Kidney epithelial cell (primary cell): ENCODE measurements at regions not wholly inside any gene's neighbourhood (a gene's known extent, or its start where the extent isn't known, plus 50 kb on each side); places are given as distances from the start of the nearest gene placed in this dataset.
"Not testable (repeated sequence)": the region's sequence is repeated elsewhere in the genome, so short reads cannot be mapped to it uniquely, and the experiment has no call there.

Experiments used
- DNase-seq: peaks from one replicate; pipeline ENCODE4 v3.0.0-alpha.2; 2010; ENCODE audit warnings: low read depth
- H3K27me3 ChIP-seq: 2 replicates; pipeline ENCODE4 v1.6.0; 2011; ENCODE audit warnings: low read length; ENCODE audit not compliant: control insufficient read depth, insufficient read depth
- H3K36me3 ChIP-seq: 2 replicates; pipeline ENCODE4 v1.5.1; 2011; ENCODE audit warnings: low read length; ENCODE audit not compliant: control insufficient read depth, insufficient read depth
- H3K4me3 ChIP-seq: 2 replicates; pipeline ENCODE4 v1.5.1; 2011; ENCODE audit warnings: low read depth, mild to moderate bottlenecking, control low read depth, low read length
- TF ChIP-seq, protein P1 (sequence below): IDR thresholded peaks from 2 replicates; pipeline ENCODE4 v1.5.1; 2011; ENCODE audit warnings: mild to moderate bottlenecking, moderate library complexity, low read length, control low read depth, inconsistent platforms; ENCODE audit not compliant: insufficient read depth, poor library complexity, severe bottlenecking

DNA sequence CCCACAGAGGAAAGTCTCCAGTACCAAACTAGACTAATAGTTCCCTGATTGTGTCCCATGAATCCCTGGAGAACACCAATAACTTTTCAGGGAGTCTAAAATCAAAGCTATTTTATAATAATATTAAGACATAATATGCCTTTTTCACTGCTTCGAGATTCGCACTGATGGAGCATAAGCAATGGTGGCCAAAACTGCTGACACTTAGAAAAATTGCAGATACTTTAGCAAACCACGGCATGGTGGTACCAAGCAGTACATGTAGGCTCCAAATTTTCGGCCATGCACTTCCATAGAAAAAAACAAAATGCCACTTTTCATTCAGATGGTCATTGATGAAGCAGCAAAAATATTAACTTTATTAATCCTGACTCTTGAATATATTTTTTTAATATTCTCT is 100.3 kb upstream of the PCSK1 start:
- Histone ChIP-seq H3K27me3 (no peaks in the 10 kb centered on the region), H3K36me3 (no peaks in the 10 kb centered on the region), H3K4me3 (no peak overlapping the region)
- TF ChIP-seq, protein P1, sequence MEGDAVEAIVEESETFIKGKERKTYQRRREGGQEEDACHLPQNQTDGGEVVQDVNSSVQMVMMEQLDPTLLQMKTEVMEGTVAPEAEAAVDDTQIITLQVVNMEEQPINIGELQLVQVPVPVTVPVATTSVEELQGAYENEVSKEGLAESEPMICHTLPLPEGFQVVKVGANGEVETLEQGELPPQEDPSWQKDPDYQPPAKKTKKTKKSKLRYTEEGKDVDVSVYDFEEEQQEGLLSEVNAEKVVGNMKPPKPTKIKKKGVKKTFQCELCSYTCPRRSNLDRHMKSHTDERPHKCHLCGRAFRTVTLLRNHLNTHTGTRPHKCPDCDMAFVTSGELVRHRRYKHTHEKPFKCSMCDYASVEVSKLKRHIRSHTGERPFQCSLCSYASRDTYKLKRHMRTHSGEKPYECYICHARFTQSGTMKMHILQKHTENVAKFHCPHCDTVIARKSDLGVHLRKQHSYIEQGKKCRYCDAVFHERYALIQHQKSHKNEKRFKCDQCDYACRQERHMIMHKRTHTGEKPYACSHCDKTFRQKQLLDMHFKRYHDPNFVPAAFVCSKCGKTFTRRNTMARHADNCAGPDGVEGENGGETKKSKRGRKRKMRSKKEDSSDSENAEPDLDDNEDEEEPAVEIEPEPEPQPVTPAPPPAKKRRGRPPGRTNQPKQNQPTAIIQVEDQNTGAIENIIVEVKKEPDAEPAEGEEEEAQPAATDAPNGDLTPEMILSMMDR = no peak
- DNase-seq = no peak

DNA sequence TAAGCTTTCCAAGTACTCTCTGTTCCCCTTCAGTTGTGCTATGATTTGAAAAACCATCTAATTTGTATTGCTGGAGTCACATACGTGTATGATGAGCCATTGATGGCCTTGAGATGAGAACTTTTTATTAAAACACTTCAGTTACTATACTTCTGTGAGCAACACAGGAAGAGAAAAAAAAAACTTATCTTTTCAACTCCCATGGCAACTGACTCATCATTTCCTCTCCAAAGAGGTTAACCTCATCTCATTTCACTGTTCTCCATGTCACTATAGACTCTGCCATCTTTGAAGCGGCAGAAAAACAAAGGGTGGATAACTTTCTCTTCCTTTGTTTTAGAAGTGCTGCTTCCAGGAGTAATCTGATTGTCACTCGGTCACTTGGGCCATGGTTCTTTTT is 104.3 kb upstream of the PCSK1 start:
- DNase-seq = peak; percentile 16
- TF ChIP-seq, protein P1 = no peak
- Histone ChIP-seq H3K4me3 (no peak overlapping the region), H3K36me3 (no peaks in the 10 kb centered on the region), H3K27me3 (no peaks in the 10 kb centered on the region)

DNA sequence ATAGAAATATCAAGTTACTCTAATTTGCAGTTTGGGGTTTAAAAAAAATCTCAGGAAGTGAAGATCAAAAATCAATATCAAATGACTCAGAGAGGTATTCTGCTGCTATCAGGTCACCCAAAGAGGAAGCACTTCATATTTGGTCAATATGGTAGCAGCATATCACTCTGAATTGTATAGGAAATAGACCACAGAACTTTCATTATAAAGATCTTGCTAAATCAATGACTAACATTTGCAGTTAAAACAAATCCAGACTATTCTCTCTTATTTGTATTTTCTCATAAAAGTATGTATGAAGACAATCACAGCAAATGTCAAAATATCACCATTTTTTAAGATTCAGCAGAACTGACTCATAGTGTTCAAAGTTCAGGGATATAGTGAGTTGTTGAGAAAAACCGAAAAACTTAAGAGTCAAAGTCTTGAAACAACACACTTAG is 105.8 kb upstream of the PCSK1 start:
- Histone ChIP-seq H3K36me3 (no peaks in the 10 kb centered on the region), H3K4me3 (no peak overlapping the region), H3K27me3 (no peaks in the 10 kb centered on the region)
- TF ChIP-seq, protein P1 = no peak
- no peak for DNase-seq

DNA sequence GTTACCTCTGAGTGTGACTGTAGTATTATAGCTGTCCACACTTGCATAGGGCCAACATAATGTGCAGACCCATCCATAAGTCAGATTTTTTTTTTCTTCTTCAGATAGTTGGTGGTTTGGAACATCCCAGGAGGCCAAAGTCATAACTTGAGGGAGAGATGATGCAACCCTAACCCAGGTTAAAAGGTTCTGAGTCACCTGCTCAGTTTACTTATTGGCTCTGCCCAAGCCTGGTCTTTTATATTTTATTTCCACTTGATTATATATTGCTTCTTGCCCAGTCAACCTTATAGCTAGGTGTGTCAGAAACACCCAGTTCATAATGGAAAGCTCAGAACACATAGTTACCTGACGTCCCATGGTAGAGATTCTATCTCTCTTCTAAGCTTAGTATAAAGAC is 113.1 kb upstream of the PCSK1 start:
- TF ChIP-seq, protein P1 = no peak

DNA sequence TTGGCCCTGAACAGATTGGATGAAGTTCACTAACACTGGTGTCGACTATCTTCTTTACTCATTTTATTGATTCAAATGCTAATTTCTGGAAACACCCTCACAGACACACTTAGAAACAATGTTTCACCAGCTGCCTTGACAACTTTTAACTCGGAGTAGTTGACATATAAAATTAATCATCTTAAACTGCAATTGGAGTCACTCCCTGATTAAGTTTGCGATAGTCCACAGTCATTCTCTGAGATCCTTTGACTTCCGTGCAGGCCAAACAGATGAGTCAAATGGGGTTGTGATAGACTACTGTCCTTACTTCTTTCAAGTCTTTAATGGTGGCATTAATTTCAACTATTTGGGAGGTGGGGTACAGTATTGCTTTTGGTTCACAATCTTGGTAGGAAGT is 114.4 kb upstream of the PCSK1 start:
- H3K36me3 ChIP-seq = no peaks in the 10 kb centered on the region
- no peaks in the 10 kb centered on the region for H3K27me3 ChIP-seq
- H3K4me3 ChIP-seq = no peak overlapping the region
- no peak for DNase-seq
- TF ChIP-seq, protein P1 = no peak

More for the DNA sequence above, 113.1 kb upstream of the PCSK1 start:
- H3K36me3 ChIP-seq = no peaks in the 10 kb centered on the region
- H3K4me3 ChIP-seq = no peak overlapping the region
- DNase-seq = no peak
- H3K27me3 ChIP-seq = no peaks in the 10 kb centered on the region

DNA sequence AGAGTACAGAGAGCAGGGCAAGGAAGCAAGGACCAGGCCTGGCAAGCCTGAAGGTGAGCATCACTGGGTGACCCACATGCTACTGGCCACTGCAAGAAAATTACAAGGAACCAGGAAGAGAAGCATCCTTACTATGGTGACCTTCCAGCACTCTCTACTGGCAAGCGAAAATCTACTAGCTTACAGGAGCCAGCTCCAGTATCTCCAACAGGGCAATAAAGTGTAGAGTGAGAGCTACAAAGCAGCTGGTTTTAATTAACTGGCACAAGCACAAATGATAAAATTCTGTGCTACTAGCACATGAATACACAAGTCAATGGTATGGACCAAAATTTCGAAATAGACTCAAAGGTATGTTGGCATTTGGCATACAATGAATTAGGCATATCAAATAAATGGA is 113.3 kb upstream of the CAST start:
- TF ChIP-seq, protein P1 = no peak
- no peaks in the 10 kb centered on the region for H3K27me3 ChIP-seq
- H3K36me3 ChIP-seq = no peaks in the 10 kb centered on the region
- DNase-seq = no peak
- no peak overlapping the region for H3K4me3 ChIP-seq

DNA sequence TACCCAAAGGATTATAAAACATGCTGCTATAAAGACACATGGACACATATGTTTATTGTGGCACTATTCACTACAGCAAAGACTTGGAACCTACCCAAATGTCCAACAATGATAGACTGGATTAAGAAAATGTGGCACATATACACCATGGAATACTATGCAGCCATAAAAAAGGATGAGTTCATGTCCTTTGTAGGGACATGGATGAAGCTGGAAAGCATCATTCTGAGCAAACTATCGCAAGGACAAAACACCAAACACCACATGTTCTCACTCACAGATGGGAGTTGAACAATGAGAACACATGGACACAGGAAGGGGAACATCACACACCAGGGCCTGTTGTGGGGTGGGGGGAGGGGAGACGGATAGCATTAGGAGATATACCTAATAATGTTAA is 101.3 kb upstream of the CAST start:
- DNase-seq, H3K27me3 ChIP-seq, H3K36me3 ChIP-seq, H3K4me3 ChIP-seq: not testable (repeated sequence)
